ENCODE measurements at regions not wholly inside any gene's neighbourhood (a gene's known extent, or its start where the extent isn't known, plus 50 kb on each side); places are given as distances from the start of the nearest gene placed in this dataset.

DNA sequence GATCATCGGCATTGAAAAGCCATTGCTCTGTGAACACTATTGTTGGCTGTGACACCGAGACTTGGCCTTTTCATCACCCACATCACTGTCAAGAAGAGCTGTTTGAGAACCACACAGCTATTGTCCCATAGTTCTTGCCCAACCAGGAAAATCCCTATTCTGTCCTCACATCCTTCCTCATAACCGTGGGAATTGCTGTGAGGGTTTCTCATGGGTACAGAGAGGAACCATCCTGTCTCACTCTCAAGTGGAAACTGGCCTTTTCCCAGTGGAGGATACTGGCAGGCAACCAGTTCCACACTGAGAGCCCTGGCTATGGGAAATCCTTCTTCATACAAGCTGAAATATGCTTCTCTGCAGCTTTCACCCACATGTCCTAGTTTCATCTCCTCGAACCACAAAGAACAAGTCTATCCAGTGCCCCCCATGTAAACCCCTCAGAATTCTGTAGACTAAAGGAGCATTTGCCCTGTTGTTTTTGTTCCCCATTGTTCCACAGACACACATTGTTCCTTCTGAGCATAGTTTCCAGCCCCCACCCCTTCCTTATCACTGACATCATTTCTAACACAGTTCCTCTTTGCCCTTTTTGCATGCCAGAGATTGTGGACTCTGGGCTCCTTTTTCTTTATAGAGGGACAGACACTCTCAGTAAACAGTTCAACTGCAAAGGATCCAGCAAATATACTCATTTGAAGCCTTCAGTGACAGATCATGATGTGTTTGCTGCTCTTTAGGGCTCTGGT lies 57.8 kb upstream of the C5orf46 start:
- TF ChIP-seq, protein P1, sequence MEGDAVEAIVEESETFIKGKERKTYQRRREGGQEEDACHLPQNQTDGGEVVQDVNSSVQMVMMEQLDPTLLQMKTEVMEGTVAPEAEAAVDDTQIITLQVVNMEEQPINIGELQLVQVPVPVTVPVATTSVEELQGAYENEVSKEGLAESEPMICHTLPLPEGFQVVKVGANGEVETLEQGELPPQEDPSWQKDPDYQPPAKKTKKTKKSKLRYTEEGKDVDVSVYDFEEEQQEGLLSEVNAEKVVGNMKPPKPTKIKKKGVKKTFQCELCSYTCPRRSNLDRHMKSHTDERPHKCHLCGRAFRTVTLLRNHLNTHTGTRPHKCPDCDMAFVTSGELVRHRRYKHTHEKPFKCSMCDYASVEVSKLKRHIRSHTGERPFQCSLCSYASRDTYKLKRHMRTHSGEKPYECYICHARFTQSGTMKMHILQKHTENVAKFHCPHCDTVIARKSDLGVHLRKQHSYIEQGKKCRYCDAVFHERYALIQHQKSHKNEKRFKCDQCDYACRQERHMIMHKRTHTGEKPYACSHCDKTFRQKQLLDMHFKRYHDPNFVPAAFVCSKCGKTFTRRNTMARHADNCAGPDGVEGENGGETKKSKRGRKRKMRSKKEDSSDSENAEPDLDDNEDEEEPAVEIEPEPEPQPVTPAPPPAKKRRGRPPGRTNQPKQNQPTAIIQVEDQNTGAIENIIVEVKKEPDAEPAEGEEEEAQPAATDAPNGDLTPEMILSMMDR (IDR thresholded peaks at IDR 0.05), result no peak
- TF ChIP-seq POLR2A (IDR thresholded peaks at IDR 0.05), result no peak
